Mesodermal cell (in vitro differentiated cells): ENCODE measurements at regions not wholly inside any gene's neighbourhood (a gene's known extent, or its start where the extent isn't known, plus 50 kb on each side); places are given as distances from the start of the nearest gene placed in this dataset.
"Not testable (repeated sequence)": the region's sequence is repeated elsewhere in the genome, so short reads cannot be mapped to it uniquely, and the experiment has no call there.

Experiments used
- H3K27ac ChIP-seq: 2 replicates; pipeline ENCODE4 v1.7.0; 2013; ENCODE audit warnings: mild to moderate bottlenecking, low read depth, low read length, moderate library complexity; ENCODE audit not compliant: severe bottlenecking
- H3K36me3 ChIP-seq: 2 replicates; pipeline ENCODE4 v1.7.1; 2013; ENCODE audit warnings: mild to moderate bottlenecking, low read length, moderate library complexity; ENCODE audit not compliant: control insufficient read depth, insufficient read depth
- H3K4me1 ChIP-seq: one replicate; pipeline ENCODE4 v1.7.1; 2013; ENCODE audit warnings: mild to moderate bottlenecking, low read length; ENCODE audit not compliant: insufficient read depth, control insufficient read depth, poor library complexity, severe bottlenecking
- H3K4me3 ChIP-seq: 2 replicates; pipeline ENCODE4 v1.7.0; 2013; ENCODE audit warnings: low read length, control low read depth, mild to moderate bottlenecking; ENCODE audit not compliant: insufficient read depth, poor library complexity, severe bottlenecking; ENCODE audit errors: extremely low read depth
- H3K9me3 ChIP-seq: 2 replicates; pipeline ENCODE4 v1.7.1; 2013; ENCODE audit warnings: mild to moderate bottlenecking, low read length, moderate library complexity; ENCODE audit not compliant: control insufficient read depth
- WGBS, 2 experiments: methylation state at CpG; one replicate each; pipeline ENCODE4 v1.1.5; 2013; ENCODE audit warnings: missing lambda C conversion rate in 2 of 2; ENCODE audit not compliant: insufficient coverage in 2 of 2; 5-methylcytosine and 5-hydroxymethylcytosine counted together

- Histone ChIP-seq H3K36me3 (no peaks in the 10 kb centered on the region), H3K27ac (no peak overlapping the region), H3K9me3 (no peaks in the 10 kb centered on the region), H3K4me1 (peaks cover 6% of the 10 kb centered on the region), H3K4me3 (no peak overlapping the region)
- WGBS, 2 experiments, result 97 to 100% methylated on average over 3 to 6 of the region's 6 CpGs
These were observed 136.9 kb upstream of the SALL4 start for GRCh38 chr20:51939259-51939585.

- Histone ChIP-seq H3K4me1 (peaks cover 10% of the 10 kb centered on the region), H3K27ac (no peak overlapping the region), H3K36me3 (no peaks in the 10 kb centered on the region), H3K9me3 (no peaks in the 10 kb centered on the region), H3K4me3 (no peak overlapping the region)
- 60% methylated on average over 1 of the region's 5 CpGs; no CpG with 5 or more reads in 1 of the 2 experiments for WGBS, 2 experiments
These were observed 136.4 kb upstream of the SALL4 start for GRCh38 chr20:51938559-51939258.

GRCh38 chr20:51937779-51938178 is 135.5 kb upstream of the SALL4 start:
- H3K36me3 ChIP-seq, result no peaks in the 10 kb centered on the region
- H3K27ac ChIP-seq, result no peak overlapping the region
- H3K4me1 ChIP-seq, result peaks cover 10% of the 10 kb centered on the region
- H3K4me3 ChIP-seq, result no peak overlapping the region
- no peaks in the 10 kb centered on the region for H3K9me3 ChIP-seq
- 87 to 100% methylated on average over 1 to 4 of the region's 8 CpGs for WGBS, 2 experiments

GRCh38 chr20:51936377-51936776 is 134.1 kb upstream of the SALL4 start:
- 100% methylated on average over 1 of the region's 2 CpGs; no CpG with 5 or more reads in 1 of the 2 experiments for WGBS, 2 experiments
- peaks cover 14% of the 10 kb centered on the region for H3K4me1 ChIP-seq
- H3K9me3 ChIP-seq, result no peaks in the 10 kb centered on the region
- no peak overlapping the region for H3K4me3 ChIP-seq
- no peaks in the 10 kb centered on the region for H3K36me3 ChIP-seq
- H3K27ac ChIP-seq, result no peak overlapping the region

GRCh38 chr20:51935003-51935358 is 132.7 kb upstream of the SALL4 start:
- H3K27ac ChIP-seq, result no peak overlapping the region
- H3K4me3 ChIP-seq, result no peak overlapping the region
- H3K36me3 ChIP-seq, result no peaks in the 10 kb centered on the region
- 88% methylated on average over 3 of the region's 4 CpGs for WGBS, 2 experiments
- no peaks in the 10 kb centered on the region for H3K9me3 ChIP-seq
- H3K4me1 ChIP-seq, result peaks cover 22% of the 10 kb centered on the region

- Histone ChIP-seq H3K9me3 (no peaks in the 10 kb centered on the region), H3K4me1 (peaks cover 22% of the 10 kb centered on the region), H3K4me3 (no peak overlapping the region), H3K27ac (no peak overlapping the region), H3K36me3 (no peaks in the 10 kb centered on the region)
- WGBS, 2 experiments, result 68 to 90% methylated on average over 4 to 6 of the region's 11 CpGs
These were observed 132.1 kb upstream of the SALL4 start for GRCh38 chr20:51934301-51935002.

GRCh38 chr20:51931371-51931781 is 129.1 kb upstream of the SALL4 start:
- WGBS, 2 experiments, result 40 to 64% methylated on average over 2 to 4 of the region's 7 CpGs
- peak overlapping the region; percentile 58 for H3K27ac ChIP-seq
- H3K36me3 ChIP-seq, result no peaks in the 10 kb centered on the region

GRCh38 chr20:51930775-51931174 is 128.5 kb upstream of the SALL4 start:
- Histone ChIP-seq H3K9me3 (no peaks in the 10 kb centered on the region), H3K4me1 (peaks cover 22% of the 10 kb centered on the region), H3K4me3 (no peak overlapping the region), H3K36me3 (no peaks in the 10 kb centered on the region), H3K27ac (peak overlapping the region; percentile 58)
- WGBS, 2 experiments, result 89 to 100% methylated on average over 2 to 3 of the region's 3 CpGs

More at GRCh38 chr20:51931371-51931781, 129.1 kb upstream of the SALL4 start:
- Histone ChIP-seq H3K4me3 (no peak overlapping the region), H3K9me3 (no peaks in the 10 kb centered on the region), H3K4me1 (peaks cover 22% of the 10 kb centered on the region)

- no peaks in the 10 kb centered on the region for H3K36me3 ChIP-seq
- peaks cover 13% of the 10 kb centered on the region for H3K4me1 ChIP-seq
- 80% methylated on average over 1 of the region's 2 CpGs; no CpG with 5 or more reads in 1 of the 2 experiments for WGBS, 2 experiments
- no peak overlapping the region for H3K4me3 ChIP-seq
- no peaks in the 10 kb centered on the region for H3K9me3 ChIP-seq
- no peak overlapping the region for H3K27ac ChIP-seq
These were observed 126.6 kb upstream of the SALL4 start for GRCh38 chr20:51928931-51929330.

GRCh38 chr20:51927970-51928369 is 125.6 kb upstream of the SALL4 start:
- 80 to 91% methylated on average over 1 to 5 of the region's 5 CpGs for WGBS, 2 experiments
- not testable (repeated sequence) for H3K9me3 ChIP-seq, H3K36me3 ChIP-seq, H3K27ac ChIP-seq, H3K4me3 ChIP-seq
- H3K4me1 ChIP-seq, result peaks cover 12% of the 10 kb centered on the region

GRCh38 chr20:51926670-51927305 is 124.5 kb upstream of the SALL4 start:
- no peaks in the 10 kb centered on the region for H3K9me3 ChIP-seq
- H3K27ac ChIP-seq, result no peak overlapping the region
- H3K36me3 ChIP-seq, result no peaks in the 10 kb centered on the region
- no peak overlapping the region for H3K4me3 ChIP-seq
- peaks cover 12% of the 10 kb centered on the region for H3K4me1 ChIP-seq
- WGBS, 2 experiments, result 89 to 90% methylated on average over 6 to 9 of the region's 14 CpGs
